Endothelial cell of umbilical vein (primary cell): ENCODE measurements at regions not wholly inside any gene's neighbourhood (a gene's known extent, or its start where the extent isn't known, plus 50 kb on each side); places are given as distances from the start of the nearest gene placed in this dataset.

Experiments
- EZH2 ChIP-seq: IDR thresholded peaks from 2 replicates; pipeline ENCODE4 v1.6.1; 2012; ENCODE audit warnings: borderline replicate concordance, low read depth, mild to moderate bottlenecking, moderate library complexity, low read length, inconsistent platforms; ENCODE audit not compliant: severe bottlenecking
- FOS ChIP-seq: IDR thresholded peaks from 2 replicates; pipeline ENCODE4 v1.6.1; 2011; ENCODE audit warnings: mild to moderate bottlenecking, low read length, moderate library complexity, borderline replicate concordance; ENCODE audit not compliant: insufficient read depth
- MYC ChIP-seq: IDR thresholded peaks from one replicate; pipeline ENCODE4 v1.6.1; 2011; ENCODE audit warnings: mild to moderate bottlenecking, low read depth, low read length
- POLR2A ChIP-seq: IDR thresholded peaks from 2 replicates; pipeline ENCODE4 v1.6.1; 2012; ENCODE audit warnings: low read depth, mild to moderate bottlenecking, control low read depth, low read length
- POLR2AphosphoS5 ChIP-seq: IDR thresholded peaks from 2 replicates; pipeline ENCODE4 v1.6.1; 2012; ENCODE audit warnings: low read depth, mild to moderate bottlenecking, control low read depth, low read length, moderate library complexity; ENCODE audit not compliant: insufficient read depth
- TF ChIP-seq, protein P1 (sequence below), 2 donors: IDR thresholded peaks; 1 replicate in 1 of 2; 2 replicates in 1 of 2; pipeline ENCODE4 v1.5.1; 2011; ENCODE audit warnings: low read length in 2 of 2, mild to moderate bottlenecking in 2 of 2, moderate library complexity in 2 of 2, control low read depth in 1 of 2, inconsistent platforms in 1 of 2, low read depth in 1 of 2; ENCODE audit not compliant: insufficient read depth in 1 of 2; ENCODE audit errors: extremely low read depth in 1 of 2
- TF ChIP-seq, protein P2 (sequence below): IDR thresholded peaks from 2 replicates; pipeline ENCODE4 v1.6.1; 2011; ENCODE audit not compliant: insufficient read depth, insufficient read length

DNA sequence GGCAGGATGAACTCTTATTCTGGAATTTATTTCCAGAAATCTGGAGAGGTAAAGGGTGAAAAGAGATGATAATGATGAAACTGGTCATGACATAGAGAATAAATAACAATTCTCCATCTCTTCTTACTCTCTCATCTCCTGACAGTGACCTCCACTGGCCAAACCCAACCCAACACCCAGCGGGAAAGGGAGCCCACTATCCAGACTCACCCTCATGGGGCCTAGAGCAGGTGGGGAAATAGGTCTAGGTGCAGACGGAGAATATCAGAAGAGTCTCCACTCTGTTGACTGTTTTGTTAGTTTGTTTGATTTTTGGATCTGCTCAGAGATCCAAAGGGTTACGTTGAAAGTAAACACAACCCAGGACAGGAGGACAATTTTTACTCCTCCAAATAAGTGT lies 263.2 kb upstream of the PARD3B start:
- TF ChIP-seq, protein P1, sequence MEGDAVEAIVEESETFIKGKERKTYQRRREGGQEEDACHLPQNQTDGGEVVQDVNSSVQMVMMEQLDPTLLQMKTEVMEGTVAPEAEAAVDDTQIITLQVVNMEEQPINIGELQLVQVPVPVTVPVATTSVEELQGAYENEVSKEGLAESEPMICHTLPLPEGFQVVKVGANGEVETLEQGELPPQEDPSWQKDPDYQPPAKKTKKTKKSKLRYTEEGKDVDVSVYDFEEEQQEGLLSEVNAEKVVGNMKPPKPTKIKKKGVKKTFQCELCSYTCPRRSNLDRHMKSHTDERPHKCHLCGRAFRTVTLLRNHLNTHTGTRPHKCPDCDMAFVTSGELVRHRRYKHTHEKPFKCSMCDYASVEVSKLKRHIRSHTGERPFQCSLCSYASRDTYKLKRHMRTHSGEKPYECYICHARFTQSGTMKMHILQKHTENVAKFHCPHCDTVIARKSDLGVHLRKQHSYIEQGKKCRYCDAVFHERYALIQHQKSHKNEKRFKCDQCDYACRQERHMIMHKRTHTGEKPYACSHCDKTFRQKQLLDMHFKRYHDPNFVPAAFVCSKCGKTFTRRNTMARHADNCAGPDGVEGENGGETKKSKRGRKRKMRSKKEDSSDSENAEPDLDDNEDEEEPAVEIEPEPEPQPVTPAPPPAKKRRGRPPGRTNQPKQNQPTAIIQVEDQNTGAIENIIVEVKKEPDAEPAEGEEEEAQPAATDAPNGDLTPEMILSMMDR (IDR thresholded peaks at IDR 0.05; ENCODE audit: extremely low read depth in 1 of 2, insufficient read depth in 1 of 2, low read depth in 1 of 2, low read length in 2 of 2) = no peak
- no peak for TF ChIP-seq POLR2AphosphoS5
- no peak for TF ChIP-seq POLR2A
- TF ChIP-seq MYC = no peak
- TF ChIP-seq EZH2 = no peak
- TF ChIP-seq, protein P2, sequence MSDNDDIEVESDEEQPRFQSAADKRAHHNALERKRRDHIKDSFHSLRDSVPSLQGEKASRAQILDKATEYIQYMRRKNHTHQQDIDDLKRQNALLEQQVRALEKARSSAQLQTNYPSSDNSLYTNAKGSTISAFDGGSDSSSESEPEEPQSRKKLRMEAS = no peak
- no peak for TF ChIP-seq FOS
